ENCODE measurements at regions not wholly inside any gene's neighbourhood (a gene's known extent, or its start where the extent isn't known, plus 50 kb on each side); places are given as distances from the start of the nearest gene placed in this dataset.
"Not testable (repeated sequence)": the region's sequence is repeated elsewhere in the genome, so short reads cannot be mapped to it uniquely, and the experiment has no call there.

DNA sequence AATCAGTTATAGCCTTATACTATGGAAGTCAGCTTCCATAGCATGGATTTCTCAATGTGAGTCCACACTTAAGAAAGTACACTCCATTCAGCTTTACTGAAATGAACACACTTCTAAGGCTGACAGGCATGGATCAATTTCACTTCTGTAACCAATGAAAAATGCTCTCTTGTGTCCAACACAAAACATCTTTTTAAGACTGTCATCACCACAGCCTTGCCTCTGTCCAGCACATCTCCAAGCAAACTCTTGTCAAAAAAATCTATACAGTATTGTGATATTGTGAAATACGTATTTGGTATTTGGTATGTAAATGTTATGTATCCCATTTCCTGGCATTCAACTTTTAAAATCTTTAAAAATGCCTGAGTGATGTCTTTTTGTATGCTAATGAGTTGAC is 208.7 kb downstream of the RAP2B start:
- no peak for DNase-seq (ENCODE audit: low read depth in 3 of 3)

GRCh38 chr3:153372326-153372725 is 210.3 kb downstream of the RAP2B start:
- DNase-seq (ENCODE audit: low read depth in 3 of 3): no peak

DNA sequence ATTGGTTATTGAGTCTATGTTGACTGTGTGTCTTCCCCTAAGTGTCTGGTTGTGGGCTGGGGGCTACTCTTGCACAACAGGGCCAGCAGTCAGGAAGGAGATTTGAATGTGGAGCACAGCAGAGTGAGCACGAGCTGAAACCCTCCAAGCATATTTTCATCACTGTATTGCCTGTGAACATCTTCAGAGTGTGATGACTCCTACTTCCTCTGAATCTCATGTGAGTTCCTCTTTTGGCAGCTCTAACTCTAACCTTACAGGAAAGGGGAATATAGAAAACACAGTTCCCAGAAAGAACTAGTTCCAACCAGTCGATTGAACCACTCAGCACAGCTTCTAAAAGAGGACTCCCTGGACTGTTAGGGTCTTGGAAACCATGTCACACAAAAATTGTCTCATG is 211.6 kb downstream of the RAP2B start:
- no peak for DNase-seq (ENCODE audit: low read depth in 3 of 3)

- not testable (repeated sequence) for DNase-seq (ENCODE audit: low read depth in 3 of 3)
These were observed 216.3 kb downstream of the RAP2B start for GRCh38 chr3:153378366-153378765.

GRCh38 chr3:153379516-153379915 is 217.5 kb downstream of the RAP2B start:
- DNase-seq (ENCODE audit: low read depth in 3 of 3): no peak

- DNase-seq (ENCODE audit: low read depth in 3 of 3): no peak
These were observed 223.3 kb downstream of the RAP2B start for GRCh38 chr3:153385343-153385742.

DNA sequence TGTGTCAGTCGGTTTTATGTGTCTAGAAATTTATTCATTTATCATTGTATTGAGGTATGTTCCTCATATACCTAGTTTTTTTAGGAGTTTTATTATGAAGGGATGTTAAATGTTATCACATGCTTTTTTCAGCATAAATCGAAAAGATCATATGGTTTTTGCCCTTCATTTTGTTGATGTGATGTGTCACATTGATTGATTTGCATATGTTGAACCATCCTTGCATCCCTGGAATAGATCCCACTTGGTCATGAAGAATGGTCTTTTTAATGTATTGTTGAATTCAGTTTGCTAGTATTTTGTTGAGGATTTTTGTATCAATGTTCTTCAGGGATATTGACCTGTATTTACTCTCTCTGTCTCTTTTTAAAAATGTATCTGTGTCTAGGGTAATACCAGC is 230.3 kb downstream of the RAP2B start:
- DNase-seq (ENCODE audit: low read depth in 3 of 3): no peak

DNA sequence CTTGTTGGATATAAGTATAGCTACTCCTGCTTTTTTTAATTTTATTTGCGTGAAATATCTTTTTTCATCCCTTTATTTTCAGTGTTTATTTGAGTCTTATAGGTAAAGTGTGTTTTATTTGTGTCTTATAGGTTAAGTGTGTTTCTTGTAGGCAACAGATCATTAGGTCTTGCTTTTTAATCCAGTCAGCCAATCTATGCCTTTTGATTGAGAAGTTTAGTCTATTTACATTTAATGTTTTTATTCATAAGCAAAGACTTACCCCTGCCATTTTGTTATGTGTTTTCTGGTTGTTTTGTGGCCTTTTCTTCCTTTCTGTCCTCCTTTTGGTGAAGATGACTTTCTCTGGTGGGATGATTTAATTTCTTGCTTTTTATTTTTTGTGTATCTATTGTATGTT is 232.0 kb downstream of the RAP2B start:
- DNase-seq (ENCODE audit: low read depth in 3 of 3): no peak

GRCh38 chr3:153396581-153396980 is 234.6 kb downstream of the RAP2B start:
- no peak for DNase-seq (ENCODE audit: low read depth in 3 of 3)

DNA sequence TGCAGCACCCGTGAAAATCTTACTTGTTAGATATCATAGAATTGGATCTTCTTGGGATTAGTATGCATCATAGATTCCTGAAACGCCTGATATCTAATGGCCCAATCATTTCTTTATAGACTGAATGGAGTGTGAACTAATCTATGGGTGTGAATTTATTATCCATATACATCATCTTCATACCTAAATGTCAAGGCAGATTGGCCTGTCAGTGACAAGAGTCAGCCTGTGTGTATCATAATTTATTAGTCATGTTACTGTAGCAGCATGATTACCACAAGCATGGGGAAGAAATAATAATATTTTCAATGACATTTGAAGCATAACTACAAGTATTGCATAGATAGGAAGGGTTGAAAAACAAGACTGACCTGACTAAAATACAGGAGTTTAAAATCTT is 235.8 kb downstream of the RAP2B start:
- DNase-seq (ENCODE audit: low read depth in 3 of 3): no peak

DNA sequence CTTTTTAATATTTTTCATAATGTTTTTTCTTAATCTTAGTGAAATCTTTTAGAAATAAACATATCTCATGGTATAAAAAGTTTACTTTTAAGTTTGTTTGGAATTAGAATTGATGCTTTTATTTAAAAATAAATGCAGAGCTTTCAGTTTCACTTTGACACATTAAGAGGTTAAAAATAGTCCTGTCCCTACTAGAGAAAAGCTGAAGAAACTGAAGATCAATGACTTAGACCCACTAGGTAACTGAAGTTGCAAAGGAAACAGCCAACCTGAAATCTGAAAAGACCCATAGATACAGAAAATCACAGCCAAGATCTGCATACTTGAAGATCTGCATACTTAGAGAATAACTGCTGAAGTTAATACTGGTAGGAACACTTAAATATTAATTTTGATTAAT is 237.6 kb downstream of the RAP2B start:
- no peak for DNase-seq (ENCODE audit: low read depth in 3 of 3)

- no peak for DNase-seq (ENCODE audit: low read depth in 3 of 3)
These were observed 238.6 kb downstream of the RAP2B start for GRCh38 chr3:153400641-153401040.

- DNase-seq (ENCODE audit: low read depth in 3 of 3): no peak
These were observed 242.1 kb downstream of the RAP2B start for GRCh38 chr3:153404157-153404556.

DNA sequence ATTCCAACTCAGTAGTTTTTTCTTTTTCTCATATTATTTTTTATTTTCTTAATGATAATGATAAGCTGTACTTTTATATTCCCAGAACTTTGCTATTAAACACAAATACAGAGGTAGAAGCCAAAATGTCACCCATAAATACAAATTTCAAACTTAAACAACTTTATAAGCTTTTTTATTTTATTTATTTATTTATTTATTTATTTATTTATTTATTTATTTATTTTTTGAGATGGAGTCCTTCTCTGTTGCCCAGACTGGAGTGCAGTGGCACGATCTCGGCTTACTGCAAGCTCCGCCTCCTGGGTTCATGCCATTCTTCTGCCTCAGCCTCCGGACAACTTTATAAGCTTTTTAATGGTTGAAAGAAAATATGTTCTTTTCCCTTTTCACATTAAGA is 243.3 kb downstream of the RAP2B start:
- DNase-seq (ENCODE audit: low read depth in 3 of 3): not testable (repeated sequence)

DNA sequence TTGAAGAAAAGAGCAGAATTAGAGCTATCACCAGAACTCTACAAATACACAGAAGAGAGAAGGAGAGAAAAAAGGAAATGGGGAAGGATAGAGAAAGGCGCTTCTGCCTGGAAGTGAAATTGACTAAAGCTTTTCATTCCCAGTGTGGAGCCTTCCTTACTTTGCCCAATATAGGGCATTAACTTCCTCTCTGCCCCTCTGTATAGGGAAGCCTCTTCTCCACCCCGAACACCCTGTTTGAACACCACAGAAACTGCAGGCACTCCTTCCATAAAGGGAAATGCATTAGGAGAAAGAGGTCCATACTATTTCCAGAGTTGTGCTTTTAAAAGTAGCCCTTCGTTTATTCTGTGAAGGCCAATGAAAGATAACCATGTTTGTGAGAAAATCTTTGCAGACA is 248.5 kb downstream of the RAP2B start:
- no peak for DNase-seq (ENCODE audit: low read depth in 3 of 3)

DNA sequence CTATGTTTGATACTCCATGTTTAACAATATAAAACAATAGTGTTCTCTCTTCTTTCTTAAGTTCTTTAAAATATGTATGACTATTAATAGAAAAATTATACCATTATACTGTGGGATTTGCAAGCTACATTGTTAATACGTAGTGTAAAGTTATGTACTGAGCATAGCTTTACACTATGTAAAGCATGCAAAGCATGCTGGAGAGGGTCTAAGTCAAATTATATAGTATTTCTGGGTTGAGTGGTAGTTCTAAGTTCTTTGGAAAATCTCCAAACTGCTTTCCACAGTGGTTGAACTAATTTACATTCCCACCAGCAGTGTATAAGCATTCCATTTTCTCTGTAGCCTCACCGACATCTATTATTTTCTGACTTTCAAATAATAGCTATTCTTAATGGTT is 253.0 kb downstream of the RAP2B start:
- DNase-seq (ENCODE audit: low read depth in 3 of 3): no peak

- no peak for DNase-seq (ENCODE audit: low read depth in 3 of 3)
These were observed 260.3 kb downstream of the RAP2B start for GRCh38 chr3:153422314-153422713.

DNA sequence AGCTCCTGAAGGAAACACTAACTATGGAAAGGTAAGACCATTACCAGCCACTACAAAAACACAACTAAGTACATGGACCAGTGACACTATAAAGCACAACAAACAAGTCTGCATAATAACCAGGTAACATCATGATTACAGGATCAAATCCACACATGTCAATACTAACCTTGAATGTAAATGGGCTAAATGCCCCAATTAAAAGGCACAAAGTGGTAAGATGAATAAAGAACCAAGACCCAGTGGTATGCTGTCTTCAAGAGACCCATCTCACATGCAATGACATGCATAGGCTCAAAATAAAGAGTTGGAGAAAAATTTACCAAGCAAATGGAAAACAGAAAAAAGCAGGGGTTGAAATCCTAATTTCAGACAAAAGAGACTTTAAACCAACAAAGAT is 261.8 kb downstream of the RAP2B start:
- DNase-seq (ENCODE audit: low read depth in 3 of 3): not testable (repeated sequence)

- no peak for DNase-seq (ENCODE audit: low read depth in 3 of 3)
These were observed 264.3 kb downstream of the RAP2B start for GRCh38 chr3:153426344-153426743.

- DNase-seq (ENCODE audit: low read depth in 3 of 3): no peak
These were observed 264.8 kb downstream of the RAP2B start for GRCh38 chr3:153426803-153427202.

DNA sequence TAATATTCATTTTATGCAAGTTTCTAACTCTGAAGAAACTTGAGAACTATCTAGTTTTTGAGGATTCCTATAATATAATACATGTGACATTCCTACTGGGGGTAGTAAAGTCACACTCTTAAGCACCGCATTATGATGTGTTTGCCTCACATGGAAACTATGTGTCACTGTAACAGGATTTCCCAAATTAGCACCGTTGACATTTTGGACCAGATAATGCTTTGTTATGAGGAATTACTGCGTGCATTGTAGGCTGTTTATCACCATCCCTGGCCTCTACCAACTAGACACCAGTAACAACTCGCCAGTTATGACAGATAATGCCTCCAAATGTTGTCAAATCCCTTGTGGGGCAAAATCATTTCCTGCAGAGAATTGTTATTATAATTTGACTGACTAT is 267.8 kb downstream of the RAP2B start:
- DNase-seq (ENCODE audit: low read depth in 3 of 3): no peak

DNA sequence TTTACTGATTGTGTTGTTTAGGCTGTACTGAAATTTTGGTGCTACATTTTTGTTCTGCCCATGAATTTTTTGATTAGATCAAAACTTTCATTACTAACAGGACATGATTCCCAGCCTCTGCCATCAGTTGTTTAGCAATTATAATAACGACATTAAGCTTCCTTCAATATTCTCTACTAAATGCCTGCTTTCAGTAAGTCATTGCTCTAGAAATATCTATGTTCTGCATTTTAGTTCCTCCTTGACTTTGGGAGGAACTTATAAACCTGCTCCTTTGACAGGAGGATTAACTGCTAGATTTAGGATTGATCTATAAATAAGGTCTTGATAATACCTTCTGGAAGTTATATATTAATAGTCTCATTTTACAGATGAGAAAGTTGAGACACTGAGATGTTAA is 269.1 kb downstream of the RAP2B start:
- DNase-seq (ENCODE audit: low read depth in 3 of 3): no peak

- no peak for DNase-seq (ENCODE audit: low read depth in 3 of 3)
These were observed 275.6 kb downstream of the RAP2B start for GRCh38 chr3:153437666-153438065.

DNA sequence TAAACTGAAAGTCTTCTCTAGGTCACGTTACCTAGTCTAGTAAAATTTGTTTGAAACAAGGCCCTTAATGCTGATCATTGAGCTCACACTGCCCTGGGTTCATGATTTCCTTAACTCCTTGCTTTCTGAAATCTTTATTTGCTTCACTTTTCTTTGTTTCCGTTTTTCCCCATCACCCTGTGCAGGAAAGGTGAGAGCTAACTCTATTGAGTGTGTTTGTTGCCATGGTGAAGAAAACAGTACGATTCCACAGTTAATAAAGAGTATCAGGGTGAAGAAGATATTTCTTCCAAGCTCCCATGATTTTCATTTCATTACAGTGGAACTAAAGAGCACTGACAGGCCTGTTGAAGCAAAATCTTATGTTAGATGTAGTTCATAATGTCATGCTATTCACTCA is 276.2 kb downstream of the RAP2B start:
- no peak for DNase-seq (ENCODE audit: low read depth in 3 of 3)

- DNase-seq (ENCODE audit: low read depth in 3 of 3): no peak
These were observed 277.8 kb downstream of the RAP2B start for GRCh38 chr3:153439780-153440179.

All from stimulated activated CD4-positive, alpha-beta T cell treated with anti-CD3 and anti-CD28 coated beads, TNF-alpha, amount 100 ng/mL, for 48 hours (primary cell).